GM23338 (cell line): ENCODE measurements at regions not wholly inside any gene's neighbourhood (a gene's known extent, or its start where the extent isn't known, plus 50 kb on each side); places are given as distances from the start of the nearest gene placed in this dataset.

ENCODE experiments used
- ATAC-seq: fragments of 200-7000 bp; cut with Tn5 transposase; 3 replicates; pipeline ENCODE4 v1.9.1; 2020
- DNase-seq: peaks from one replicate; pipeline ENCODE4 v3.0.0-alpha.2; 2015; ENCODE audit warnings: low spot score
- H2AFZ ChIP-seq: fragments of 200-600 bp; sonication (generic); 2 replicates; pipeline ENCODE4 v1.8.0; 2016; ENCODE audit warnings: antibody characterized with exemption, mild to moderate bottlenecking, moderate library complexity
- H3F3A ChIP-seq: fragments of 200-600 bp; sonication (generic); replicated peaks from 2 replicates; pipeline ENCODE4 v1.8.0; 2017; ENCODE audit warnings: antibody characterized with exemption, mixed run types, low read depth
- H3K27ac ChIP-seq: fragments of 200-600 bp; sonication (generic); 2 replicates; pipeline ENCODE4 v1.6.1; 2016; ENCODE audit warnings: low read depth
- H3K27me3 ChIP-seq: fragments of 200-600 bp; sonication (generic); 2 replicates; pipeline ENCODE4 v1.8.0; 2016; ENCODE audit warnings: mild to moderate bottlenecking, mixed run types, moderate library complexity; ENCODE audit not compliant: insufficient read depth
- H3K36me3 ChIP-seq: fragments of 200-600 bp; sonication (generic); 2 replicates; pipeline ENCODE4 v1.8.0; 2016; ENCODE audit warnings: mild to moderate bottlenecking; ENCODE audit not compliant: insufficient read depth
- H3K4me1 ChIP-seq: fragments of 200-600 bp; sonication (generic); 2 replicates; pipeline ENCODE4 v1.8.0; 2016; ENCODE audit warnings: mild to moderate bottlenecking, moderate library complexity; ENCODE audit not compliant: insufficient read depth
- H3K4me2 ChIP-seq: fragments of 200-600 bp; sonication (generic); 2 replicates; pipeline ENCODE4 v1.7.1; 2017; ENCODE audit warnings: mixed run types
- H3K4me3 ChIP-seq: fragments of 200-600 bp; sonication (generic); 2 replicates; pipeline ENCODE4 v1.6.1; 2016; ENCODE audit warnings: mixed run types
- H3K79me2 ChIP-seq: fragments of 200-600 bp; sonication (generic); replicated peaks from 2 replicates; pipeline ENCODE4 v1.8.0; 2017; ENCODE audit warnings: mild to moderate bottlenecking; ENCODE audit not compliant: insufficient read depth
- H3K9me2 ChIP-seq: fragments of 200-600 bp; sonication (generic); 2 replicates; pipeline ENCODE4 v1.8.0; 2017; ENCODE audit not compliant: insufficient read depth
- H4K20me1 ChIP-seq: fragments of 200-600 bp; sonication (generic); replicated peaks from 2 replicates; pipeline ENCODE4 v1.8.0; 2017; ENCODE audit warnings: mild to moderate bottlenecking; ENCODE audit not compliant: insufficient read depth
- H3K27ac Mint-ChIP-seq: 2 replicates; pipeline ENCODE4 v1.8.0; 2020; ENCODE audit warnings: inconsistent platforms, mild to moderate bottlenecking, moderate library complexity, mixed read lengths
- H3K27me3 Mint-ChIP-seq: 3 replicates; pipeline ENCODE4 v1.8.0; 2022; ENCODE audit warnings: low read depth, mild to moderate bottlenecking, moderate library complexity, mixed read lengths, inconsistent platforms; ENCODE audit not compliant: insufficient read depth, poor library complexity
- H3K36me3 Mint-ChIP-seq: 3 replicates; pipeline ENCODE4 v1.8.0; 2021; ENCODE audit warnings: low read depth, mild to moderate bottlenecking, inconsistent platforms, moderate library complexity, mixed read lengths
- H3K4me1 Mint-ChIP-seq: 3 replicates; pipeline ENCODE4 v1.8.0; 2020; ENCODE audit warnings: mild to moderate bottlenecking, inconsistent platforms, mixed read lengths
- H3K4me3 Mint-ChIP-seq: 3 replicates; pipeline ENCODE4 v1.8.0; 2021; ENCODE audit warnings: moderate library complexity, mild to moderate bottlenecking, inconsistent platforms, mixed read lengths
- H3K9me3 Mint-ChIP-seq: 3 replicates; pipeline ENCODE4 v1.8.0; 2020; ENCODE audit warnings: moderate library complexity, mild to moderate bottlenecking, inconsistent platforms, mixed read lengths
- EZH2 ChIP-seq: fragments of 200-600 bp; sonication (generic); IDR thresholded peaks from one replicate; pipeline ENCODE4 v1.8.0; 2017; ENCODE audit warnings: antibody characterized with exemption, mild to moderate bottlenecking, low read depth; ENCODE audit not compliant: unreplicated experiment
- EZH2phosphoT487 ChIP-seq: fragments of 200-600 bp; sonication (generic); IDR thresholded peaks from one replicate; pipeline ENCODE4 v1.8.1; 2018; ENCODE audit warnings: antibody characterized with exemption; ENCODE audit not compliant: unreplicated experiment
- NANOG ChIP-seq: IDR thresholded peaks from 2 replicates; pipeline ENCODE4 v1.6.1; 2016; ENCODE audit warnings: antibody characterized with exemption, borderline replicate concordance
- STAT1 ChIP-seq: IDR thresholded peaks from one replicate; pipeline ENCODE4 v1.6.1; 2016; ENCODE audit warnings: antibody characterized with exemption; ENCODE audit not compliant: unreplicated experiment
- ZNF114 ChIP-seq: fragments of 250-450 bp; sonication (Bioruptor Pico); IDR thresholded peaks from 2 replicates; pipeline ENCODE4 v1.5.0; 2020; ENCODE audit warnings: mild to moderate bottlenecking, moderate library complexity
- TF ChIP-seq, protein P1 (sequence below), 2 experiments: fragments of 200-600 bp in 1 of 2; sonication (generic) in 1 of 2; conservative IDR thresholded peaks; 2 replicates each; pipeline versions ENCODE4 v1.5.1 to v1.6.1; 2016 to 2017; ENCODE audit warnings: antibody characterized with exemption in 2 of 2, low read depth in 2 of 2, mild to moderate bottlenecking in 2 of 2, moderate library complexity in 1 of 2
- TF ChIP-seq, protein P2 (sequence below): fragments of 250-450 bp; sonication (Bioruptor Pico); IDR thresholded peaks from 2 replicates; pipeline ENCODE4 v1.5.0; 2020; ENCODE audit warnings: mild to moderate bottlenecking, moderate library complexity
- TF ChIP-seq, protein P3 (sequence below): IDR thresholded peaks from one replicate; pipeline ENCODE4 v1.6.1; 2018; ENCODE audit warnings: antibody characterized with exemption; ENCODE audit not compliant: unreplicated experiment

DNA sequence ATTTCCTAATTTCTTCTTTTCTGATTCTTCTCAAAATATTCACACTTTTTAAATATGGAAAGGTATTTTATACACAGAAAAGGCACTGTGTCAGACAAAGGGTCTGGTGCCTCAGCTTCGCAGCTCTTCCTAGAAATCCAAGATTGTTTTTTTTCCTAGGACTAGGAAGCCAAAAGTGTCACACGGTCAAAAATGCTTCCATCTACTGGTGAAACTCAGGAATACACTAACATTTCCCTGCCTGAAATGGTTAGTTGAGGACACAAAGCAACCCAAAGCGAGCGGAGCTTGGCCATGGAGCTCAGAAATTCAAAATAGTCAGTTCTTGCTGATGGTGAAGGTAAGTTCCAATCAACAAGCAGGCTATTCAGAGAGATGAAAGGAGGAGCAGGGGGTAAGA is 426.5 kb upstream of the RASGRP1 start:
- H3K79me2 ChIP-seq: no peaks in the 10 kb centered on the region
- H3K4me3 ChIP-seq: no peak overlapping the region
- Mint-ChIP-seq H3K4me1 (no peaks in the 10 kb centered on the region), H3K9me3 (no peaks in the 10 kb centered on the region), H3K27me3 (no peaks in the 10 kb centered on the region), H3K36me3 (no peaks in the 10 kb centered on the region), H3K27ac (no peak overlapping the region), H3K4me3 (no peak overlapping the region)
- no peaks in the 10 kb centered on the region for H3F3A ChIP-seq
- H3K27me3 ChIP-seq: no peaks in the 10 kb centered on the region
- H3K9me2 ChIP-seq: 0 out of 2 replicates have a peak, but pooled peaks cover 3% of the 10 kb centered on the region
- no peaks in the 10 kb centered on the region for H3K4me1 ChIP-seq
- no peaks in the 10 kb centered on the region for H3K36me3 ChIP-seq
- TF ChIP-seq, protein P1, sequence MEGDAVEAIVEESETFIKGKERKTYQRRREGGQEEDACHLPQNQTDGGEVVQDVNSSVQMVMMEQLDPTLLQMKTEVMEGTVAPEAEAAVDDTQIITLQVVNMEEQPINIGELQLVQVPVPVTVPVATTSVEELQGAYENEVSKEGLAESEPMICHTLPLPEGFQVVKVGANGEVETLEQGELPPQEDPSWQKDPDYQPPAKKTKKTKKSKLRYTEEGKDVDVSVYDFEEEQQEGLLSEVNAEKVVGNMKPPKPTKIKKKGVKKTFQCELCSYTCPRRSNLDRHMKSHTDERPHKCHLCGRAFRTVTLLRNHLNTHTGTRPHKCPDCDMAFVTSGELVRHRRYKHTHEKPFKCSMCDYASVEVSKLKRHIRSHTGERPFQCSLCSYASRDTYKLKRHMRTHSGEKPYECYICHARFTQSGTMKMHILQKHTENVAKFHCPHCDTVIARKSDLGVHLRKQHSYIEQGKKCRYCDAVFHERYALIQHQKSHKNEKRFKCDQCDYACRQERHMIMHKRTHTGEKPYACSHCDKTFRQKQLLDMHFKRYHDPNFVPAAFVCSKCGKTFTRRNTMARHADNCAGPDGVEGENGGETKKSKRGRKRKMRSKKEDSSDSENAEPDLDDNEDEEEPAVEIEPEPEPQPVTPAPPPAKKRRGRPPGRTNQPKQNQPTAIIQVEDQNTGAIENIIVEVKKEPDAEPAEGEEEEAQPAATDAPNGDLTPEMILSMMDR (conservative IDR thresholded peaks at IDR 0.05; ENCODE audit: low read depth in 2 of 2): peak; percentile 63 to 68
- no peak for TF ChIP-seq EZH2
- H4K20me1 ChIP-seq: no peaks in the 10 kb centered on the region
- no peak overlapping the region for H3K4me2 ChIP-seq
- peak overlapping the region; percentile 2; the same call in 1 of the 2 replicates for H2AFZ ChIP-seq
- H3K27ac ChIP-seq: no peak overlapping the region
- DNase-seq (peak; percentile 74), ATAC-seq (peak; percentile 73)

DNA sequence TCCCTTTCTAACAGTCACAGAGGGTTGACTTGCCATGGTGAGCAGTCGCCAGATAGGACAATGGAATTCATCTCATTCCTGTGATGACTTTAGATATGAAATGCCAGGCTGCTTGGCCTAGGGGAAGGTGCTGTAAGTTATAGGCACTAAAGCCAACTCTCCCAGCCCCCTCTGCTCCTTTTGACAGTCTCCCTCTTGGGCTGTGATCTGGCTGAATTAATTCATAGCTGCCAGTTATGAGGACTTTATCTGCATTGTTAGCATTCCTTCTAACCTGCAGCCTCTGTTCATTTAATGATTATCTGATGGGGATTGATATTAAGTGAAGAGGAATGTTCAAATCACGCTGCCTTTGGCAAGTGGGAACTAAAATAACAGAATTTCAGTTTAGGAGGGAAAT is 427.1 kb upstream of the RASGRP1 start:
- 0 out of 2 replicates have a peak, but pooled peaks cover 3% of the 10 kb centered on the region for H3K9me2 ChIP-seq
- H3K4me1 ChIP-seq: no peaks in the 10 kb centered on the region
- H4K20me1 ChIP-seq: no peaks in the 10 kb centered on the region
- no peaks in the 10 kb centered on the region for H3F3A ChIP-seq
- Mint-ChIP-seq H3K4me1 (no peaks in the 10 kb centered on the region), H3K27ac (no peak overlapping the region), H3K9me3 (no peaks in the 10 kb centered on the region), H3K27me3 (no peaks in the 10 kb centered on the region), H3K36me3 (no peaks in the 10 kb centered on the region), H3K4me3 (no peak overlapping the region)
- ATAC-seq (no peak), DNase-seq (no peak)
- H3K36me3 ChIP-seq: no peaks in the 10 kb centered on the region
- H3K79me2 ChIP-seq: no peaks in the 10 kb centered on the region
- no peak overlapping the region for H3K4me3 ChIP-seq
- no peak overlapping the region for H3K4me2 ChIP-seq
- no peaks in the 10 kb centered on the region for H3K27me3 ChIP-seq
- H2AFZ ChIP-seq: peak overlapping the region; percentile 2; the same call in 1 of the 2 replicates
- no peak overlapping the region for H3K27ac ChIP-seq
- TF ChIP-seq, protein P2, sequence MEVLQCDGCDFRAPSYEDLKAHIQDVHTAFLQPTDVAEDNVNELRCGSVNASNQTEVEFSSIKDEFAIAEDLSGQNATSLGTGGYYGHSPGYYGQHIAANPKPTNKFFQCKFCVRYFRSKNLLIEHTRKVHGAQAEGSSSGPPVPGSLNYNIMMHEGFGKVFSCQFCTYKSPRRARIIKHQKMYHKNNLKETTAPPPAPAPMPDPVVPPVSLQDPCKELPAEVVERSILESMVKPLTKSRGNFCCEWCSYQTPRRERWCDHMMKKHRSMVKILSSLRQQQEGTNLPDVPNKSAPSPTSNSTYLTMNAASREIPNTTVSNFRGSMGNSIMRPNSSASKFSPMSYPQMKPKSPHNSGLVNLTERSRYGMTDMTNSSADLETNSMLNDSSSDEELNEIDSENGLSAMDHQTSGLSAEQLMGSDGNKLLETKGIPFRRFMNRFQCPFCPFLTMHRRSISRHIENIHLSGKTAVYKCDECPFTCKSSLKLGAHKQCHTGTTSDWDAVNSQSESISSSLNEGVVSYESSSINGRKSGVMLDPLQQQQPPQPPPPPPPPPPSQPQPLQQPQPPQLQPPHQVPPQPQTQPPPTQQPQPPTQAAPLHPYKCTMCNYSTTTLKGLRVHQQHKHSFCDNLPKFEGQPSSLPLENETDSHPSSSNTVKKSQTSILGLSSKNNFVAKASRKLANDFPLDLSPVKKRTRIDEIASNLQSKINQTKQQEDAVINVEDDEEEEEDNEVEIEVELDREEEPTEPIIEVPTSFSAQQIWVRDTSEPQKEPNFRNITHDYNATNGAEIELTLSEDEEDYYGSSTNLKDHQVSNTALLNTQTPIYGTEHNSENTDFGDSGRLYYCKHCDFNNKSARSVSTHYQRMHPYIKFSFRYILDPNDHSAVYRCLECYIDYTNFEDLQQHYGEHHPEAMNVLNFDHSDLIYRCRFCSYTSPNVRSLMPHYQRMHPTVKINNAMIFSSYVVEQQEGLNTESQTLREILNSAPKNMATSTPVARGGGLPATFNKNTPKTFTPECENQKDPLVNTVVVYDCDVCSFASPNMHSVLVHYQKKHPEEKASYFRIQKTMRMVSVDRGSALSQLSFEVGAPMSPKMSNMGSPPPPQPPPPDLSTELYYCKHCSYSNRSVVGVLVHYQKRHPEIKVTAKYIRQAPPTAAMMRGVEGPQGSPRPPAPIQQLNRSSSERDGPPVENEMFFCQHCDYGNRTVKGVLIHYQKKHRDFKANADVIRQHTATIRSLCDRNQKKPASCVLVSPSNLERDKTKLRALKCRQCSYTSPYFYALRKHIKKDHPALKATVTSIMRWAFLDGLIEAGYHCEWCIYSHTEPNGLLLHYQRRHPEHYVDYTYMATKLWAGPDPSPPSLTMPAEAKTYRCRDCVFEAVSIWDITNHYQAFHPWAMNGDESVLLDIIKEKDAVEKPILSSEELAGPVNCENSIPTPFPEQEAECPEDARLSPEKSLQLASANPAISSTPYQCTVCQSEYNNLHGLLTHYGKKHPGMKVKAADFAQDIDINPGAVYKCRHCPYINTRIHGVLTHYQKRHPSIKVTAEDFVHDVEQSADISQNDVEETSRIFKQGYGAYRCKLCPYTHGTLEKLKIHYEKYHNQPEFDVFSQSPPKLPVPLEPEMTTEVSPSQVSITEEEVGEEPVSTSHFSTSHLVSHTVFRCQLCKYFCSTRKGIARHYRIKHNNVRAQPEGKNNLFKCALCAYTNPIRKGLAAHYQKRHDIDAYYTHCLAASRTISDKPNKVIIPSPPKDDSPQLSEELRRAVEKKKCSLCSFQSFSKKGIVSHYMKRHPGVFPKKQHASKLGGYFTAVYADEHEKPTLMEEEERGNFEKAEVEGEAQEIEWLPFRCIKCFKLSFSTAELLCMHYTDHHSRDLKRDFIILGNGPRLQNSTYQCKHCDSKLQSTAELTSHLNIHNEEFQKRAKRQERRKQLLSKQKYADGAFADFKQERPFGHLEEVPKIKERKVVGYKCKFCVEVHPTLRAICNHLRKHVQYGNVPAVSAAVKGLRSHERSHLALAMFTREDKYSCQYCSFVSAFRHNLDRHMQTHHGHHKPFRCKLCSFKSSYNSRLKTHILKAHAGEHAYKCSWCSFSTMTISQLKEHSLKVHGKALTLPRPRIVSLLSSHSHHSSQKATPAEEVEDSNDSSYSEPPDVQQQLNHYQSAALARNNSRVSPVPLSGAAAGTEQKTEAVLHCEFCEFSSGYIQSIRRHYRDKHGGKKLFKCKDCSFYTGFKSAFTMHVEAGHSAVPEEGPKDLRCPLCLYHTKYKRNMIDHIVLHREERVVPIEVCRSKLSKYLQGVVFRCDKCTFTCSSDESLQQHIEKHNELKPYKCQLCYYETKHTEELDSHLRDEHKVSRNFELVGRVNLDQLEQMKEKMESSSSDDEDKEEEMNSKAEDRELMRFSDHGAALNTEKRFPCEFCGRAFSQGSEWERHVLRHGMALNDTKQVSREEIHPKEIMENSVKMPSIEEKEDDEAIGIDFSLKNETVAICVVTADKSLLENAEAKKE (CRISPR knock-in tag): no peak
- TF ChIP-seq, protein P1 (conservative IDR thresholded peaks at IDR 0.05; ENCODE audit: low read depth in 2 of 2): no peak
- TF ChIP-seq EZH2phosphoT487 (no peak), STAT1 (no peak), ZNF114 (CRISPR knock-in tag) (no peak), NANOG (no peak)
- TF ChIP-seq, protein P3, sequence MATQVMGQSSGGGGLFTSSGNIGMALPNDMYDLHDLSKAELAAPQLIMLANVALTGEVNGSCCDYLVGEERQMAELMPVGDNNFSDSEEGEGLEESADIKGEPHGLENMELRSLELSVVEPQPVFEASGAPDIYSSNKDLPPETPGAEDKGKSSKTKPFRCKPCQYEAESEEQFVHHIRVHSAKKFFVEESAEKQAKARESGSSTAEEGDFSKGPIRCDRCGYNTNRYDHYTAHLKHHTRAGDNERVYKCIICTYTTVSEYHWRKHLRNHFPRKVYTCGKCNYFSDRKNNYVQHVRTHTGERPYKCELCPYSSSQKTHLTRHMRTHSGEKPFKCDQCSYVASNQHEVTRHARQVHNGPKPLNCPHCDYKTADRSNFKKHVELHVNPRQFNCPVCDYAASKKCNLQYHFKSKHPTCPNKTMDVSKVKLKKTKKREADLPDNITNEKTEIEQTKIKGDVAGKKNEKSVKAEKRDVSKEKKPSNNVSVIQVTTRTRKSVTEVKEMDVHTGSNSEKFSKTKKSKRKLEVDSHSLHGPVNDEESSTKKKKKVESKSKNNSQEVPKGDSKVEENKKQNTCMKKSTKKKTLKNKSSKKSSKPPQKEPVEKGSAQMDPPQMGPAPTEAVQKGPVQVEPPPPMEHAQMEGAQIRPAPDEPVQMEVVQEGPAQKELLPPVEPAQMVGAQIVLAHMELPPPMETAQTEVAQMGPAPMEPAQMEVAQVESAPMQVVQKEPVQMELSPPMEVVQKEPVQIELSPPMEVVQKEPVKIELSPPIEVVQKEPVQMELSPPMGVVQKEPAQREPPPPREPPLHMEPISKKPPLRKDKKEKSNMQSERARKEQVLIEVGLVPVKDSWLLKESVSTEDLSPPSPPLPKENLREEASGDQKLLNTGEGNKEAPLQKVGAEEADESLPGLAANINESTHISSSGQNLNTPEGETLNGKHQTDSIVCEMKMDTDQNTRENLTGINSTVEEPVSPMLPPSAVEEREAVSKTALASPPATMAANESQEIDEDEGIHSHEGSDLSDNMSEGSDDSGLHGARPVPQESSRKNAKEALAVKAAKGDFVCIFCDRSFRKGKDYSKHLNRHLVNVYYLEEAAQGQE: no peak
